Pancreas (tissue), 10 donors: ENCODE measurements at regions not wholly inside any gene's neighbourhood (a gene's known extent, or its start where the extent isn't known, plus 50 kb on each side); places are given as distances from the start of the nearest gene placed in this dataset.

Source experiments
- ATAC-seq, 4 donors: fragments of 200-7000 bp; cut with Tn5 transposase; one replicate each; pipeline versions ENCODE4 v1.8.0 to v1.9.1; 2020; ENCODE audit warnings: mild to moderate bottlenecking in 4 of 4, moderate library complexity in 4 of 4
- DNase-seq, 6 donors: peaks; one replicate each; pipeline ENCODE4 v3.0.0-alpha.2; 2020
- FAIRE-seq: peaks from 2 replicates; lab custom pipeline; 2012; peaks lifted over from hg19 to GRCh38; lab: Jason Lieb, UNC
- H3K27ac ChIP-seq, 4 donors: fragments of 200-600 bp; sonication (generic); 1 replicate in 3 of 4; 2 replicates in 1 of 4; pipeline versions ENCODE4 v1.5.0 to v1.8.0; 2020
- H3K27me3 ChIP-seq, 4 donors: fragments of 200-600 bp; one replicate each; pipeline ENCODE4 v1.8.0; 2021
- H3K36me3 ChIP-seq, 3 donors: fragments of 200-600 bp; sonication (generic) in 1 of 3; one replicate each; pipeline versions ENCODE4 v1.5.0 to v1.8.0; 2020 to 2021
- H3K4me1 ChIP-seq, 3 donors: fragments of 200-600 bp; one replicate each; pipeline ENCODE4 v1.8.0; 2021
- H3K4me3 ChIP-seq, 4 donors: fragments of 200-600 bp; sonication (generic) in 2 of 4; one replicate each; pipeline versions ENCODE4 v1.5.0 to v1.8.0; 2020 to 2021
- H3K9me3 ChIP-seq, 4 donors: fragments of 200-600 bp; one replicate each; pipeline ENCODE4 v1.8.0; 2021
- WGBS, 2 donors: extraction: QIAGEN DNeasy Blood & Tissue Kit; methylation state at CpG; one replicate each; pipeline ENCODE4 v1.1.7; 2013; 5-methylcytosine and 5-hydroxymethylcytosine counted together
- intact Hi-C, 3 donors: fragments of 100-400 bp; cut with DNase I; formaldehyde crosslinking; loops; one replicate each; pipeline versions ENCODE4 v1.11.1 to v1.14.2; 2022
- TF ChIP-seq, protein P1 (sequence below), 4 donors: fragments of 200-600 bp; sonication (generic) in 3 of 4; IDR thresholded peaks; one replicate each; pipeline versions ENCODE4 v1.5.0 to v1.8.0; 2021; ENCODE audit warnings: antibody characterized with exemption in 4 of 4
- donor health status: healthy with polysubstance abuse.
- donor health status: DM: no; HTN: no; CAD: no; lungs with moderate emphysema.
- donor health status: DM: no; HTN: no; CAD: no.
- donor health status: control.
- donor health status: control.
- donor health status: Bipolar disorder and iron deficiency.
- donor health status: DM: yes; HTN: yes; CAD: no.
- donor health status: DM: no; HTN: no; CAD: no.
- donor health status: DM: no; HTN: no; CAD: no.
- donor health status: DM: yes; HTN: yes; CAD: no.

DNA sequence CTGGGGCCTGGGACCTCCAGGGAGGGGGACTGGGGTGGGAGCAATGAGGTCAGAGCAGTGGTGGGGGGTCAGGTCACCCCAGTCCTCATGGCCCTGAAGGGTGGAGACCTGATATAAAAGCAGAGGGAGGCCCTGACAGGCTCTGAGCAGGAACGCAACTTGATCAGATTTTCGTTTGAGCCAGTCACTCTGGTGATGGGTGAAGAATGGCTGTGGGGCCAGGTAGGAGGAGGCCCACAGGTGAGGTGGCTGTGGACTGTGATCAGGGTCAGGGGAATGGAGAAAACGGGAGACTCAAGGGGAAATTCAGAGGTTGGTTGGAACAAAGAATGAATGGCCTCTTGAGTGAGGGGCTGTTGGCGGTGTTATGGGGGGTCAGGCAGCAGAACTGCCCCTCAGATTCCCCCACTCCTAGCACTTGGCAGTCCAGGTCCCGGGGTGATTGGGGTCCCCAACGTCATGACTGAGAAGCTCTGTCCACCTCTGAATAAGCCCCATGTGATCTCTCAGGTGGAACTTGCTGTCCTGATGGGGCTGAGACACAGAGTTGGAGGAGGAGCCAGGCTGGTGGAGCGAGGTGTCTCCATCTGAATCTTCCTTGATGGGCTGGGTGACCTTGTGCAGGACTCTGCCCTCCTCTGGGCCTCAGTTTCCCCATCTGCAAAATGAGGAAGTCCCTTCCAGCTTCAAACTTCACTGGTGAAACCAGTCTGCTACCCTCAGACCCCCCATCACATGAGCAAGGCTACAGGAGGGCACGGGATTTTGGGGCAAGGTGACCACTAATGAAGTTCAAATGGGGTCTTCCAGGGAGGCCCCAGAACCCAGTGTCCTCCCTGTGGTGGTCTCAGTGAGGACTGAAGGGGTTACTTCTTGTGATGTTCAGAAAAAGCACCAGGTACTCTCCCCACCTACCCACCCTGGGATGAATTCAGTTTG lies 683.0 kb downstream of the MATN1 start:
- Histone ChIP-seq H3K36me3 (no peaks in the 10 kb centered on the region), H3K4me1 (no peaks in the 10 kb centered on the region), H3K4me3 (no peak overlapping the region), H3K9me3 (no peaks in the 10 kb centered on the region), H3K27me3 (no peaks in the 10 kb centered on the region), H3K27ac (no peak overlapping the region)
- WGBS, 2 donors = 75 to 83% methylated on average over 8 of the region's 8 CpGs
- DNase-seq (no peak), ATAC-seq (no peak), FAIRE-seq (no peak)
- intact Hi-C loops = no loop called here
- TF ChIP-seq, protein P1, sequence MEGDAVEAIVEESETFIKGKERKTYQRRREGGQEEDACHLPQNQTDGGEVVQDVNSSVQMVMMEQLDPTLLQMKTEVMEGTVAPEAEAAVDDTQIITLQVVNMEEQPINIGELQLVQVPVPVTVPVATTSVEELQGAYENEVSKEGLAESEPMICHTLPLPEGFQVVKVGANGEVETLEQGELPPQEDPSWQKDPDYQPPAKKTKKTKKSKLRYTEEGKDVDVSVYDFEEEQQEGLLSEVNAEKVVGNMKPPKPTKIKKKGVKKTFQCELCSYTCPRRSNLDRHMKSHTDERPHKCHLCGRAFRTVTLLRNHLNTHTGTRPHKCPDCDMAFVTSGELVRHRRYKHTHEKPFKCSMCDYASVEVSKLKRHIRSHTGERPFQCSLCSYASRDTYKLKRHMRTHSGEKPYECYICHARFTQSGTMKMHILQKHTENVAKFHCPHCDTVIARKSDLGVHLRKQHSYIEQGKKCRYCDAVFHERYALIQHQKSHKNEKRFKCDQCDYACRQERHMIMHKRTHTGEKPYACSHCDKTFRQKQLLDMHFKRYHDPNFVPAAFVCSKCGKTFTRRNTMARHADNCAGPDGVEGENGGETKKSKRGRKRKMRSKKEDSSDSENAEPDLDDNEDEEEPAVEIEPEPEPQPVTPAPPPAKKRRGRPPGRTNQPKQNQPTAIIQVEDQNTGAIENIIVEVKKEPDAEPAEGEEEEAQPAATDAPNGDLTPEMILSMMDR (IDR thresholded peaks at IDR 0.05) = no peak

- WGBS, 2 donors = 74 to 82% methylated on average over 10 of the region's 10 CpGs
- ATAC-seq (no peak), FAIRE-seq (no peak), DNase-seq (no peak)
- TF ChIP-seq, protein P1 (IDR thresholded peaks at IDR 0.05) = no peak
- Histone ChIP-seq H3K36me3 (no peaks in the 10 kb centered on the region), H3K4me3 (no peak overlapping the region), H3K27me3 (no peaks in the 10 kb centered on the region), H3K4me1 (no peaks in the 10 kb centered on the region), H3K9me3 (no peaks in the 10 kb centered on the region), H3K27ac (no peak overlapping the region)
- intact Hi-C loops = no loop called here
These were observed 683.9 kb downstream of the MATN1 start for GRCh38 chr1:30039354-30040080.

- 70 to 73% methylated on average over 9 of the region's 9 CpGs for WGBS, 2 donors
- FAIRE-seq (no peak), ATAC-seq (no peak), DNase-seq (no peak)
- H3K27ac ChIP-seq = no peak overlapping the region
- no peak overlapping the region for H3K4me3 ChIP-seq
- H3K9me3 ChIP-seq = no peaks in the 10 kb centered on the region
- no peaks in the 10 kb centered on the region for H3K27me3 ChIP-seq
- H3K4me1 ChIP-seq = no peaks in the 10 kb centered on the region
- TF ChIP-seq, protein P1 (IDR thresholded peaks at IDR 0.05) = no peak
- H3K36me3 ChIP-seq = no peaks in the 10 kb centered on the region
- intact Hi-C loops = no loop called here
These were observed 685.0 kb downstream of the MATN1 start for GRCh38 chr1:30038134-30039025.

GRCh38 chr1:30037251-30038118 lies 685.9 kb downstream of the MATN1 start:
- intact Hi-C loops = no loop called here
- no peaks in the 10 kb centered on the region for H3K4me1 ChIP-seq

More at GRCh38 chr1:30037251-30038118, 685.9 kb downstream of the MATN1 start:
- TF ChIP-seq, protein P1 (IDR thresholded peaks at IDR 0.05) = no peak
- DNase-seq (no peak), FAIRE-seq (no peak), ATAC-seq (no peak)
- H3K4me3 ChIP-seq = no peak overlapping the region
- H3K36me3 ChIP-seq = no peaks in the 10 kb centered on the region
- 83 to 87% methylated on average over 10 of the region's 10 CpGs for WGBS, 2 donors
- H3K9me3 ChIP-seq = no peaks in the 10 kb centered on the region
- H3K27me3 ChIP-seq = no peaks in the 10 kb centered on the region
- no peak overlapping the region for H3K27ac ChIP-seq
